SK-N-MC (cell line): ENCODE measurements at regions not wholly inside any gene's neighbourhood (a gene's known extent, or its start where the extent isn't known, plus 50 kb on each side); places are given as distances from the start of the nearest gene placed in this dataset.

Experiments
- DNase-seq: peaks from one replicate; pipeline ENCODE4 v3.0.0-alpha.2; 2011; ENCODE audit warnings: low read depth, low spot score
- H3K27ac ChIP-seq: fragments of 200-600 bp; sonication (generic); 2 replicates; pipeline ENCODE4 v1.5.1; 2016; ENCODE audit warnings: mixed run types
- H3K36me3 ChIP-seq: fragments of 200-600 bp; sonication (generic); 2 replicates; pipeline ENCODE4 v1.6.1; 2017; ENCODE audit warnings: antibody characterized with exemption, low read length, mixed read lengths; ENCODE audit not compliant: insufficient read depth
- H3K4me3 ChIP-seq: fragments of 200-600 bp; sonication (generic); 2 replicates; pipeline ENCODE4 v1.5.1; 2016
- H3K9ac ChIP-seq: fragments of 200-600 bp; sonication (generic); 2 replicates; pipeline ENCODE4 v1.8.0; 2017; ENCODE audit warnings: mixed run types, mixed read lengths; ENCODE audit not compliant: insufficient read length
- H3K9me3 ChIP-seq: fragments of 200-600 bp; sonication (generic); 2 replicates; pipeline ENCODE4 v1.6.1; 2017; ENCODE audit warnings: low read depth, mild to moderate bottlenecking, antibody characterized with exemption, low read length, moderate library complexity, mixed read lengths
- EZH2 ChIP-seq: fragments of 200-600 bp; sonication (generic); IDR thresholded peaks from one replicate; pipeline ENCODE4 v1.6.1; 2017; ENCODE audit warnings: antibody characterized with exemption
- FOXP2 ChIP-seq: optimal IDR thresholded peaks from 2 replicates; pipeline ENCODE3; 2011; ENCODE audit warnings: mild to moderate bottlenecking, moderate library complexity; ENCODE audit not compliant: insufficient read depth; ENCODE audit errors: extremely low read length, control extremely low read depth
- POLR2AphosphoS5 ChIP-seq: IDR thresholded peaks from 2 replicates; pipeline ENCODE4 v1.6.1; 2012; ENCODE audit warnings: mild to moderate bottlenecking, low read depth, low read length, borderline replicate concordance

DNA sequence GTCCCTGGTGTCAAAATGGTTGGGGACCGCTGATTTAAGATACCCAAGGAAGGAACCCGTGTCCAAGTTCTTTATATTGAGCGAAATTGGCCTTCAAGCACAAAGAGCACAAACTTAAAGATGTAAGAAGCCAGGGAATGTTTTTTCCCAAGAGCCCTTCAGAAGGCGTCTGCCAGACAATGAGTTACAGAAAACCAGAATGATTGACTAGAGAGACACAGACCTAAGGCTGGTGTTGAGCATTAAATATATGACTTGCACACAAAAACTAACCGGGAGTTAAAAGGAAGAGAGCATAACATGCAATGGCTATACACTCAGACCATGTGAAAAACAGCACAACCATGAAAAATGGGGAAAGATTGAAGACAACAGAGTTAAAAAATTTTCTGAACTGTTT lies 157.5 kb upstream of the FAM9B start:
- Histone ChIP-seq H3K9ac (no peak overlapping the region), H3K4me3 (no peak overlapping the region), H3K9me3 (no peaks in the 10 kb centered on the region), H3K27ac (no peak overlapping the region), H3K36me3 (no peaks in the 10 kb centered on the region)
- DNase-seq = no peak
- no peak for TF ChIP-seq POLR2AphosphoS5

DNA sequence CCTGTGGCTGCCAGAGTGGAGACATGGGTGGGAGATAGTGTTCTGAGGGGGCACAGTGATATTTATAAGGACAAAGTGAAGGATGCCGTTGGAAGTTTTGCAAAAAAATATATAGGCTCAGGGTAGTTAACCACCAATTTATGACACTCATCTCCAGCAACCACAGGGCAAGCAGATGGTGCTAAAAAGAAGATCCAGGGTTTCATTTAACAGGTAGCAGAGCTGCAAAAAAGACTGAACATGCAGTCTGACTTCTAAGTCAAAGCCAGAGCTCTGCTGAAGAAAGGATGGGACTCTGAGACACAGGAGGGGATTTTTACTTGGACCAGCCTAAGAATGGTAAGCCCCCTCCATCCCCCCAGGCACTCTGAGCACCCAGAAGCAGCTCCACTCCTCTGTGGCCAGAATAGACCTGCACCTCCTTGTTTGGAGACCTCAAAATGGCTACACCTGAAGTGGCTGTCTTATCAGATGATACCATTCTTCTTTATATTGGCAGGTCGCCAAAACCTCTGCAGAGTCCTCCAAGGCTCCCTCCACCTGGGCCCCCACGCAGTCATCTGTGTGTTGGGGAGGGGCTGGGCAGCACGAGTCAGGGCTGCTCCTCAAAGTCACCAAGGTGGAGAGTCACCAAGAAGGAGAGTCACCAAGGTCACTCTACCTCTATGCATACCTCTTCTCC lies 161.4 kb upstream of the FAM9B start:
- H3K4me3 ChIP-seq = no peak overlapping the region
- H3K27ac ChIP-seq = no peak overlapping the region
- no peaks in the 10 kb centered on the region for H3K9me3 ChIP-seq
- H3K9ac ChIP-seq = no peak overlapping the region
- DNase-seq = no peak
- TF ChIP-seq EZH2 (no peak), POLR2AphosphoS5 (no peak), FOXP2 (no peak)
- no peaks in the 10 kb centered on the region for H3K36me3 ChIP-seq

DNA sequence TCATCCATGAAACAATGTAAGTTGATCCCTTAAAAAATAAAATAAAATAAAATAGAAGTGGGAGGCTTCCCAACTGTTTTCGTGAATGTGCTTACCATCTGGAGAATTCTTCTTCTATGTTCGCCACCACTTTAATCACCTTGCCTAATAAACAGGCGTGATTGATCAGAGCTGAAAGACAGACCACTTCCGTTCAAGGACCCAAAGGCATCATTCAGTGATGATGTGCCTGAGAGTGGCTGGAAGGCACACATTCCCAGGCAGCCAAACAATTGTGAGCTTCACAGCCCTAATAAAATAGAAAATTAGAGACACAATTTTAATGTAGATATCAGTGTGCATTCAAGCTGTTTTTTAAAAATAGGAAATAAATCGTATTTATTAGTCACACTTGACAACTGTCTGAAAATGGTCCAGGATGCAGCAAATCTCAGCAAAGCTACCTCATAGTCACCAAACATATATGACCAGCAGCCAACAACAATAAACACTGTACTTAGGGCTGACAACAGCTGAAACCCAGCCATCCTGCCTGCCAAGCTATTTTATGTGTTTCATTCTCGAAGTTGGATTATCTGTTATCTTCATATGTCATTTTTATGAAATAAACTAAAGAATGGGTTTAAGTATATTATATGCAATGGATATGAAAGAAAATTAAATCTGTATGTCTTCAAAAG lies 163.2 kb upstream of the FAM9B start:
- Histone ChIP-seq H3K36me3 (no peaks in the 10 kb centered on the region), H3K9ac (no peak overlapping the region), H3K9me3 (no peaks in the 10 kb centered on the region), H3K4me3 (no peak overlapping the region), H3K27ac (no peak overlapping the region)
- DNase-seq = no peak
- TF ChIP-seq POLR2AphosphoS5 (no peak), EZH2 (no peak), FOXP2 (no peak)

DNA sequence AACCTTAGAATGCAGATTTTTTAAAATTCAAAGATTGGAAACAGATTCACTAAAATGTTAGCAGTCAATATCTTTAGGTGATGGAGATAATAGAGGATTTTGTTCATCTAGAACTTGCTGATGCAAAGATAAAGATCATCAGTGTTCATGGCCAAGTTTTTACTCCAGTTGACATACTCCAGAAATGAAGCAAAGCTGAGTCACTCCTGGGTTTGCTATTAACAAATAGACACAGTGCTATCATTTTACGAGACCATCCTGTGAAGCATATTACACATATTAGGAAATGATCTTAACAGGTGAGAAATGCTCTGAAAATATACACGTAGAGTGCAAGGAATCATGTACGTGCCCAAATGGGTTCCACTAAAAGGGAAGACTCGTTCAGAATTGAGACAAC lies 170.6 kb upstream of the FAM9B start:
- Histone ChIP-seq H3K4me3 (no peak overlapping the region), H3K36me3 (no peaks in the 10 kb centered on the region), H3K9me3 (no peaks in the 10 kb centered on the region), H3K27ac (no peak overlapping the region), H3K9ac (no peak overlapping the region)
- TF ChIP-seq POLR2AphosphoS5 = no peak
- TF ChIP-seq FOXP2 = no peak
- TF ChIP-seq EZH2 = no peak
- DNase-seq = no peak

DNA sequence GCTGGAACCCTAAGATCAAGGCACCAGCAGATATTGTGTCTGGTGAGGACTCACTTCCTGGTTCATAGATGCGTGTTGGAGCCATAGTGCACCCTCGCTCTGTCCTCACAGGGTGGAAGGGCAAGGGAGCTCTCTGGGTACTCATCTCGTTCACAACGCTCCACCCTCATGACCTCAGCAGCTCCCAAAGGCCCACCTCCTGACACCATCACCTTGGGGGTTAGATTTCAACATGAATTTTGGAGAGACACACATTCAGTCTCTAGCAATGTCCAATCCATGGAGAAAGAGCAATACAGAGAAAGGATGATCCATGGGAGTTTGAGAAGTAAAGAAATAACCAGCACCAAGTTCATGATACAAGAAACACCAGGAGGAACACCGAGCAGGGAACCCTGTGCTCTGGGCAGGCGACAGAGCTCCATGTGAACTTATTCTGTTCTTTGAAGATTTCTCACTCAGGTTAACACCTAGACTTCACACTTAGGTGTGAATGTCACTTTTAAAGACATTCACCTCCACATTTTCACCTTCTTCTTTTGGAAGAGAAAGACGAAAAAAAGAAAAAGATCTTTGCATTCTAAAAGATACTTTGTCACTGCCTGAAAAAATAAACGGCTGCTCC lies 171.8 kb upstream of the FAM9B start:
- Histone ChIP-seq H3K9me3 (no peaks in the 10 kb centered on the region), H3K36me3 (no peaks in the 10 kb centered on the region), H3K9ac (no peak overlapping the region), H3K27ac (no peak overlapping the region), H3K4me3 (no peak overlapping the region)
- TF ChIP-seq EZH2 (no peak), FOXP2 (no peak), POLR2AphosphoS5 (no peak)
- no peak for DNase-seq

DNA sequence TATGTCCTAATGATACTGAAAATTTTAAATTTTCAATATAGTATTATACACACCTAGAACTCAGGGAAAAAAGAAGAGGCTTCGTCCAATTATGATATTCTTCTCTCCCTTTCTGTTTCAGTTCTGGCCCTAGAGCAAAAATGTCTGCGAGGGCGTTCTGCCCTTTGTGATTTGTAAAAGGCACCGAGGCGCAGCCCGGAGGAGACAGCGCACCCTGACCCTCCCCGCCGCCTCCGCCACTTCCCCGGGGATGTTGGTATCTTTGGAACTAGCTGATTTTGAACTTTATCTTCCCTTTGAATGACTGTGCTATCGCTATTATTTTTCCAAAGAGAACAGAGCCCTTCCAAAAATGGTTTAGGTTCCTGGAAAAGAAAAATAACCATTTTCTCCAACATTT lies 173.2 kb upstream of the FAM9B start:
- Histone ChIP-seq H3K36me3 (no peaks in the 10 kb centered on the region), H3K9ac (no peak overlapping the region), H3K27ac (no peak overlapping the region), H3K9me3 (no peaks in the 10 kb centered on the region), H3K4me3 (no peak overlapping the region)
- TF ChIP-seq FOXP2 (no peak), EZH2 (no peak), POLR2AphosphoS5 (no peak)
- DNase-seq = no peak

DNA sequence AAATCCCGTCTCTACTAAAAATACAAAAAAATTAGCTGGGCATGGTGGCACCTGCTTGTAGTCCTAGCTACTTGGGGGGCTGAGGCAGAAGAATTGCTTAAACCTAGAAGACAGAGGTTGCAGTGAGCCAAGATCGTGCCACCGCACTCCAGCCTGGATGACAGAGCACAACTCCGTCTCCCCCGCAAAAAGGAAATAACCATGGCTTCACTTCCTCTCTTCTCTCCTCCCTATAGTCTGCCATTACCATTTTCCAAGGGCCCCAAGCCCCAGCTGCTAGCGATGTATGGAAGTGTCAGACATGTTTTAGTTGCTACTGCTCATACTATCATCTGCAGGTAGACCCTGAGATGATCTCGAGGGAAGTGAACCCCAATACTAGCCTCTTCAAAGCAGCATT lies 177.3 kb upstream of the FAM9B start:
- H3K27ac ChIP-seq = no peak overlapping the region
- no peak overlapping the region for H3K9ac ChIP-seq
- no peak for DNase-seq

DNA sequence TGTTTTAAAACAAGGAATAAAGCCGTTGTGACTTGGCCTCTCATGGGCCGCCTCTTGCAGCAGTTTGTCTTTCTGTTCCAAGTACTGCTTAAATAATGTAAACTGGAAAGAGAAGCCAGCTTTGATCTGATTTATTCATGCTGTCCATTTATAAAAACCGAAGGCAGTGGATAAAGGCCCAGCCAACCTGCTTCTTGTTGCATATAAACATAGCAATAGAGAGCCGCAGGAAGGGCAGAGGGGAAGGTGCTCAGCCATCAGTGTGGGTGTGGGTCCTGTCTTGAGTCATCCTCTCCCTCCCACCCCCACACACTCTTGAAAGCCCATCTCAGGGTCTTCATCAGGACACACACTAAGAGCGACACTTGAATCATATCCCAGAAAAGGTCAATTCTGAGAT lies 187.9 kb upstream of the FAM9B start:
- H3K4me3 ChIP-seq = no peak overlapping the region
- H3K9ac ChIP-seq = no peak overlapping the region
- DNase-seq = no peak
- no peak for TF ChIP-seq FOXP2
- TF ChIP-seq POLR2AphosphoS5 = no peak
- TF ChIP-seq EZH2 = no peak
- H3K36me3 ChIP-seq = no peaks in the 10 kb centered on the region
- no peak overlapping the region for H3K27ac ChIP-seq
- H3K9me3 ChIP-seq = no peaks in the 10 kb centered on the region

More for the DNA sequence above, 177.3 kb upstream of the FAM9B start:
- Histone ChIP-seq H3K4me3 (no peak overlapping the region), H3K9me3 (no peaks in the 10 kb centered on the region), H3K36me3 (no peaks in the 10 kb centered on the region)
- no peak for TF ChIP-seq EZH2
- TF ChIP-seq POLR2AphosphoS5 = no peak
- TF ChIP-seq FOXP2 = no peak

DNA sequence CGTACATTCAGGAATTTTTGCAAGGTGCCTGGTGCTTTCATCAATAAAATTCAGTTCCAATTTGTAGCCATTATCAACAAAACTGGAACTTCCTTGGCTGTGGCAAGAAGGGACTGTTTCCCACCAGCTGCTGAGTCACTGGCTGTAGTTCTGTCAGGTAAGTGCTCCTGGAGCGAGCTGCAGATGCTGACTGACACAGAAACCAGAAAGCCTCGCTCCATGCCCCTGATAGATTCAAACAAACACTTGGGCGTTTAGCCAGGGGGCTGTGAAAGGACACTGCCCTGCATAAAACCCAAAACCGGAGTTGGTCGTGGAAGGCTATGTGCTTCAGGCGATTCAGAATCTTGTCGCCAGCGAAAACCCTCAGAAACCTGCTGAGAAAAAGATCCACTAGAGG lies 188.4 kb upstream of the FAM9B start:
- Histone ChIP-seq H3K9ac (no peak overlapping the region), H3K36me3 (no peaks in the 10 kb centered on the region), H3K27ac (no peak overlapping the region), H3K4me3 (no peak overlapping the region), H3K9me3 (no peaks in the 10 kb centered on the region)
- no peak for TF ChIP-seq EZH2
- no peak for TF ChIP-seq POLR2AphosphoS5
- no peak for TF ChIP-seq FOXP2
- no peak for DNase-seq
